A673 (cell line): ENCODE measurements at regions not wholly inside any gene's neighbourhood (a gene's known extent, or its start where the extent isn't known, plus 50 kb on each side); places are given as distances from the start of the nearest gene placed in this dataset.

Experiments
- BruUV-seq: library from RNA; stranded (reverse); fragments of 400-500 nt; replicated peaks from 2 replicates; lab custom pipeline; 2021; lab: Mats Ljungman, UMichigan
- CTCF ChIA-PET: fragments of 300-600 bp; sonication (Branson Sonifier 250); formaldehyde crosslinking; loops from one replicate; lab custom pipeline; 2022; ENCODE audit warnings: antibody characterized with exemption; lab: Charles Lee
- POLR2A ChIA-PET: fragments of 300-600 bp; sonication (Branson Sonifier 250); formaldehyde crosslinking; loops from one replicate; lab custom pipeline; 2022; ENCODE audit warnings: antibody characterized with exemption; ENCODE audit not compliant: low non-redundant PET; lab: Charles Lee
- DNase-seq: peaks from one replicate; pipeline ENCODE4 v3.0.0-alpha.2; 2015; ENCODE audit warnings: low spot score
- H3K27ac ChIP-seq: fragments of 200-600 bp; sonication (generic); 2 replicates; pipeline ENCODE4 v1.5.1; 2016; ENCODE audit warnings: mixed run types, low read depth, mild to moderate bottlenecking, mixed read lengths, antibody characterized with exemption, low read length; ENCODE audit not compliant: poor library complexity, severe bottlenecking
- H3K27me3 ChIP-seq: fragments of 200-600 bp; sonication (generic); replicated peaks from 2 replicates; pipeline ENCODE4 v1.6.1; 2017; ENCODE audit warnings: mixed run types, low read depth, mild to moderate bottlenecking, mixed read lengths, antibody characterized with exemption, low read length; ENCODE audit not compliant: insufficient read depth, poor library complexity
- H3K36me3 ChIP-seq: fragments of 200-600 bp; sonication (generic); 2 replicates; pipeline ENCODE4 v1.6.1; 2016; ENCODE audit warnings: mixed run types, mild to moderate bottlenecking, mixed read lengths, antibody characterized with exemption, low read length; ENCODE audit not compliant: insufficient read depth, poor library complexity, severe bottlenecking
- H3K4me1 ChIP-seq: fragments of 200-600 bp; sonication (generic); 2 replicates; pipeline ENCODE4 v1.6.1; 2017; ENCODE audit warnings: mixed run types, mild to moderate bottlenecking, mixed read lengths, antibody characterized with exemption, low read length; ENCODE audit not compliant: insufficient read depth, poor library complexity, severe bottlenecking
- H3K4me3 ChIP-seq: fragments of 200-600 bp; sonication (generic); 2 replicates; pipeline ENCODE4 v1.5.1; 2016; ENCODE audit warnings: low read depth, mixed run types, mild to moderate bottlenecking, mixed read lengths, low read length; ENCODE audit not compliant: poor library complexity, severe bottlenecking
- H3K9me3 ChIP-seq: fragments of 200-600 bp; sonication (generic); 2 replicates; pipeline ENCODE4 v1.6.1; 2016; ENCODE audit warnings: mixed run types, low read depth, mild to moderate bottlenecking, mixed read lengths, antibody characterized with exemption, low read length; ENCODE audit not compliant: poor library complexity, severe bottlenecking
- CTCF ChIP-seq: fragments of 300-800, 200-600 bp; sonication (generic); conservative IDR thresholded peaks from 2 replicates; pipeline ENCODE4 v1.5.1; 2017; ENCODE audit warnings: low read depth, mild to moderate bottlenecking, antibody characterized with exemption, low read length, moderate library complexity, mixed read lengths
- EZH2 ChIP-seq: fragments of 200-600 bp; sonication (generic); IDR thresholded peaks from 2 replicates; pipeline ENCODE4 v1.6.1; 2017; ENCODE audit warnings: borderline replicate concordance, low read depth, mild to moderate bottlenecking, mixed read lengths, antibody characterized with exemption, low read length; ENCODE audit not compliant: poor library complexity, severe bottlenecking
- intact Hi-C: fragments of 100-400 bp; cut with micrococcal nuclease; formaldehyde crosslinking; loops from one replicate; pipeline ENCODE4 v1.10.0; 2022; ENCODE audit not compliant: unreplicated experiment

- Histone ChIP-seq H3K27me3 (no peaks in the 10 kb centered on the region), H3K4me3 (no peak overlapping the region), H3K9me3 (no peaks in the 10 kb centered on the region), H3K27ac (no peak overlapping the region), H3K36me3 (no peaks in the 10 kb centered on the region), H3K4me1 (no peaks in the 10 kb centered on the region)
- intact Hi-C loops, result no loop called here
- BruUV-seq, result no TSS peak
- ChIA-PET CTCF (no interaction called here), POLR2A (no interaction called here)
- no peak for TF ChIP-seq CTCF
- no peak for TF ChIP-seq EZH2
- no peak for DNase-seq
These were observed 1080.7 kb downstream of the GRIK2 start for GRCh38 chr6:102474041-102474807.

GRCh38 chr6:102458990-102459389 lies 1065.5 kb downstream of the GRIK2 start:
- Histone ChIP-seq H3K36me3 (no peaks in the 10 kb centered on the region), H3K9me3 (no peaks in the 10 kb centered on the region), H3K27ac (no peak overlapping the region), H3K4me3 (no peak overlapping the region), H3K27me3 (no peaks in the 10 kb centered on the region), H3K4me1 (no peaks in the 10 kb centered on the region)
- TF ChIP-seq EZH2 (no peak), CTCF (no peak)
- POLR2A ChIA-PET, result no interaction called here
- intact Hi-C loops, result no loop called here
- CTCF ChIA-PET, result no interaction called here
- no peak for DNase-seq
- no TSS peak for BruUV-seq

- intact Hi-C loops, result no loop called here
- ChIA-PET POLR2A (no interaction called here), CTCF (no interaction called here)
- Histone ChIP-seq H3K27me3 (no peaks in the 10 kb centered on the region), H3K4me1 (no peaks in the 10 kb centered on the region), H3K27ac (no peak overlapping the region), H3K4me3 (no peak overlapping the region), H3K9me3 (no peaks in the 10 kb centered on the region), H3K36me3 (no peaks in the 10 kb centered on the region)
- no peak for DNase-seq
- no peak for TF ChIP-seq CTCF
- no peak for TF ChIP-seq EZH2
- BruUV-seq, result no TSS peak
These were observed 1044.7 kb downstream of the GRIK2 start for GRCh38 chr6:102438171-102438570.
